Erythroblast (primary cell): ENCODE measurements at regions not wholly inside any gene's neighbourhood (a gene's known extent, or its start where the extent isn't known, plus 50 kb on each side); places are given as distances from the start of the nearest gene placed in this dataset.

ENCODE experiments used
- GATA1 ChIP-seq: IDR thresholded peaks from 2 replicates; pipeline ENCODE4 v1.6.1; 2011; ENCODE audit warnings: low read depth, mild to moderate bottlenecking, control low read depth, low read length, moderate library complexity
- POLR2A ChIP-seq: IDR thresholded peaks from 2 replicates; pipeline ENCODE4 v1.6.1; 2011; ENCODE audit warnings: mild to moderate bottlenecking, low read length

- TF ChIP-seq POLR2A (no peak), GATA1 (no peak)
Measured at GRCh38 chr5:157952374-157952685, 93.4 kb upstream of the CLINT1 start.
